Progenitor cell of endocrine pancreas (in vitro differentiated cells): ENCODE measurements at regions not wholly inside any gene's neighbourhood (a gene's known extent, or its start where the extent isn't known, plus 50 kb on each side); places are given as distances from the start of the nearest gene placed in this dataset.
A peak's percentile ranks its signal among the peaks of the same experiment; 100 is the strongest.

Experiments
- DNase-seq: peaks from one replicate; pipeline ENCODE4 v3.0.0; 2021; ENCODE audit warnings: low spot score; ENCODE audit not compliant: unreplicated experiment
- H3K27ac Mint-ChIP-seq: 2 replicates; pipeline ENCODE4 v1.8.0; 2021; ENCODE audit warnings: mild to moderate bottlenecking, moderate library complexity, mixed read lengths
- H3K27me3 Mint-ChIP-seq: 2 replicates; pipeline ENCODE4 v1.8.0; 2021; ENCODE audit warnings: mixed read lengths
- H3K36me3 Mint-ChIP-seq: 2 replicates; pipeline ENCODE4 v1.8.0; 2022; ENCODE audit warnings: mixed read lengths; ENCODE audit not compliant: insufficient read depth
- H3K4me1 Mint-ChIP-seq: 2 replicates; pipeline ENCODE4 v1.8.0; 2021; ENCODE audit warnings: low read depth, mixed read lengths
- H3K4me3 Mint-ChIP-seq: 2 replicates; pipeline ENCODE4 v1.8.0; 2021; ENCODE audit warnings: low read depth, mild to moderate bottlenecking, moderate library complexity, mixed read lengths
- H3K9me3 Mint-ChIP-seq: 2 replicates; pipeline ENCODE4 v1.8.0; 2021; ENCODE audit warnings: low read depth, mixed read lengths
- CTCF ChIP-seq: fragments of 200-600 bp; sonication (generic); IDR thresholded peaks from one replicate; pipeline ENCODE4 v1.5.0; 2021; ENCODE audit warnings: antibody characterized with exemption, mild to moderate bottlenecking; ENCODE audit not compliant: unreplicated experiment

GRCh38 chr12:42815068-42815467 is 225.5 kb upstream of the PRICKLE1 start:
- DNase-seq, result no peak
- no peaks in the 10 kb centered on the region for H3K36me3 Mint-ChIP-seq
- peak overlapping the region; percentile 88 for H3K27ac Mint-ChIP-seq
- no peak overlapping the region for H3K4me3 Mint-ChIP-seq
- TF ChIP-seq CTCF, result no peak
- H3K27me3 Mint-ChIP-seq, result no peaks in the 10 kb centered on the region
- H3K4me1 Mint-ChIP-seq, result peaks cover 14% of the 10 kb centered on the region
- H3K9me3 Mint-ChIP-seq, result no peaks in the 10 kb centered on the region

GRCh38 chr12:42812871-42813270 is 223.3 kb upstream of the PRICKLE1 start:
- no peak for TF ChIP-seq CTCF
- Mint-ChIP-seq H3K36me3 (no peaks in the 10 kb centered on the region), H3K27ac (no peak overlapping the region), H3K27me3 (no peaks in the 10 kb centered on the region), H3K9me3 (no peaks in the 10 kb centered on the region), H3K4me1 (peaks cover 18% of the 10 kb centered on the region), H3K4me3 (no peak overlapping the region)
- no peak for DNase-seq

GRCh38 chr12:42812086-42812485 is 222.5 kb upstream of the PRICKLE1 start:
- Mint-ChIP-seq H3K27ac (no peak overlapping the region), H3K4me1 (peaks cover 18% of the 10 kb centered on the region)

GRCh38 chr12:42810006-42810405 is 220.5 kb upstream of the PRICKLE1 start:
- H3K36me3 Mint-ChIP-seq, result no peaks in the 10 kb centered on the region
- no peaks in the 10 kb centered on the region for H3K9me3 Mint-ChIP-seq
- no peaks in the 10 kb centered on the region for H3K27me3 Mint-ChIP-seq
- H3K4me3 Mint-ChIP-seq, result no peak overlapping the region
- TF ChIP-seq CTCF, result no peak
- H3K27ac Mint-ChIP-seq, result no peak overlapping the region
- peaks cover 17% of the 10 kb centered on the region for H3K4me1 Mint-ChIP-seq
- no peak for DNase-seq

More at GRCh38 chr12:42812086-42812485, 222.5 kb upstream of the PRICKLE1 start:
- no peaks in the 10 kb centered on the region for H3K27me3 Mint-ChIP-seq
- H3K9me3 Mint-ChIP-seq, result no peaks in the 10 kb centered on the region
- no peaks in the 10 kb centered on the region for H3K36me3 Mint-ChIP-seq
- no peak for TF ChIP-seq CTCF
- DNase-seq, result no peak
- H3K4me3 Mint-ChIP-seq, result no peak overlapping the region

GRCh38 chr12:42809226-42809625 is 219.7 kb upstream of the PRICKLE1 start:
- Mint-ChIP-seq H3K27ac (no peak overlapping the region), H3K27me3 (no peaks in the 10 kb centered on the region), H3K9me3 (no peaks in the 10 kb centered on the region), H3K36me3 (no peaks in the 10 kb centered on the region), H3K4me1 (peaks cover 16% of the 10 kb centered on the region), H3K4me3 (no peak overlapping the region)
- no peak for TF ChIP-seq CTCF
- DNase-seq, result no peak
